ENCODE measurements at regions not wholly inside any gene's neighbourhood (a gene's known extent, or its start where the extent isn't known, plus 50 kb on each side); places are given as distances from the start of the nearest gene placed in this dataset.

GRCh38 chrX:45309801-45310200 is 109.1 kb upstream of the DIPK2B start:
- no peak for DNase-seq (ENCODE audit: low read depth in 2 of 2)

- no peak for DNase-seq (ENCODE audit: low read depth in 2 of 2)
These were observed 108.4 kb upstream of the DIPK2B start for GRCh38 chrX:45309096-45309495.

GRCh38 chrX:45306794-45307193 is 106.1 kb upstream of the DIPK2B start:
- no peak for DNase-seq (ENCODE audit: low read depth in 2 of 2)

GRCh38 chrX:45300638-45301037 is 100.0 kb upstream of the DIPK2B start:
- no peak for DNase-seq (ENCODE audit: low read depth in 2 of 2)

- DNase-seq (ENCODE audit: low read depth in 2 of 2): no peak
These were observed 94.7 kb upstream of the DIPK2B start for GRCh38 chrX:45295259-45295986.

GRCh38 chrX:45274576-45274975 is 73.9 kb upstream of the DIPK2B start:
- no peak for DNase-seq (ENCODE audit: low read depth in 2 of 2)

- no peak for DNase-seq (ENCODE audit: low read depth in 2 of 2)
These were observed 66.3 kb upstream of the DIPK2B start for GRCh38 chrX:45267007-45267406.

GRCh38 chrX:45266456-45266855 is 65.8 kb upstream of the DIPK2B start:
- no peak for DNase-seq (ENCODE audit: low read depth in 2 of 2)

- DNase-seq (ENCODE audit: low read depth in 2 of 2): no peak
These were observed 64.2 kb upstream of the DIPK2B start for GRCh38 chrX:45264865-45265264.

- no peak for DNase-seq (ENCODE audit: low read depth in 2 of 2)
These were observed 60.8 kb upstream of the DIPK2B start for GRCh38 chrX:45261471-45261870.

- no peak for DNase-seq (ENCODE audit: low read depth in 2 of 2)
These were observed 60.3 kb upstream of the DIPK2B start for GRCh38 chrX:45261005-45261404.

- no peak for DNase-seq (ENCODE audit: low read depth in 2 of 2)
These were observed 58.2 kb upstream of the DIPK2B start for GRCh38 chrX:45258731-45259402.

Data from stimulated activated CD8-positive, alpha-beta memory T cell treated with anti-CD3 and anti-CD28 coated beads, Interleukin-2, amount 100 ng/mL, for 48 hours (primary cell).